ENCODE measurements at regions not wholly inside any gene's neighbourhood (a gene's known extent, or its start where the extent isn't known, plus 50 kb on each side); places are given as distances from the start of the nearest gene placed in this dataset.

GRCh38 chr2:104415284-104415683 is 438.6 kb upstream of the POU3F3 start:
- Histone ChIP-seq H3K27ac (no peak overlapping the region), H3K9me3 (no peaks in the 10 kb centered on the region), H3K36me3 (no peaks in the 10 kb centered on the region), H3K4me1 (no peaks in the 10 kb centered on the region), H3K4me3 (no peak overlapping the region), H3K27me3 (no peaks in the 10 kb centered on the region)
- DNase-seq = no peak
- ATAC-seq (ENCODE audit: low FRiP score in 2 of 2) = no peak
- no peak for TF ChIP-seq POLR2AphosphoS5 (IDR thresholded peaks at IDR 0.05)
- TF ChIP-seq EP300 (IDR thresholded peaks at IDR 0.05) = no peak
- no peak for TF ChIP-seq CTCF (IDR thresholded peaks at IDR 0.05)
- TF ChIP-seq POLR2A (IDR thresholded peaks at IDR 0.05) = no peak
- WGBS, 2 donors = 67 to 68% methylated on average over 6 of the region's 6 CpGs

GRCh38 chr2:104416339-104417000 is 437.4 kb upstream of the POU3F3 start:
- 81 to 84% methylated on average over 18 of the region's 18 CpGs for WGBS, 2 donors
- no peak overlapping the region for H3K27ac ChIP-seq
- no peak overlapping the region for H3K4me3 ChIP-seq
- ATAC-seq (ENCODE audit: low FRiP score in 2 of 2) = no peak
- H3K9me3 ChIP-seq = no peaks in the 10 kb centered on the region
- TF ChIP-seq EP300 (IDR thresholded peaks at IDR 0.05) (no peak), CTCF (IDR thresholded peaks at IDR 0.05) (no peak), POLR2A (IDR thresholded peaks at IDR 0.05) (no peak), POLR2AphosphoS5 (IDR thresholded peaks at IDR 0.05) (no peak)
- DNase-seq = no peak
- H3K27me3 ChIP-seq = no peaks in the 10 kb centered on the region
- no peaks in the 10 kb centered on the region for H3K36me3 ChIP-seq
- no peaks in the 10 kb centered on the region for H3K4me1 ChIP-seq

- no peaks in the 10 kb centered on the region for H3K9me3 ChIP-seq
- no peaks in the 10 kb centered on the region for H3K36me3 ChIP-seq
- no peak for DNase-seq
- TF ChIP-seq CTCF (IDR thresholded peaks at IDR 0.05) (no peak), POLR2A (IDR thresholded peaks at IDR 0.05) (no peak), EP300 (IDR thresholded peaks at IDR 0.05) (no peak), POLR2AphosphoS5 (IDR thresholded peaks at IDR 0.05) (no peak)
- H3K27ac ChIP-seq = no peak overlapping the region
- no peak overlapping the region for H3K4me3 ChIP-seq
- no peaks in the 10 kb centered on the region for H3K4me1 ChIP-seq
- no peaks in the 10 kb centered on the region for H3K27me3 ChIP-seq
- no peak for ATAC-seq (ENCODE audit: low FRiP score in 2 of 2)
- WGBS, 2 donors = 81 to 88% methylated on average over 2 of the region's 2 CpGs
Measured at GRCh38 chr2:104420420-104420819, 433.5 kb upstream of the POU3F3 start.

GRCh38 chr2:104420953-104421352 is 433.0 kb upstream of the POU3F3 start:
- H3K27ac ChIP-seq = no peak overlapping the region
- H3K9me3 ChIP-seq = no peaks in the 10 kb centered on the region
- WGBS, 2 donors = 84 to 93% methylated on average over 3 of the region's 3 CpGs
- ATAC-seq (ENCODE audit: low FRiP score in 2 of 2) (no peak), DNase-seq (no peak)
- no peaks in the 10 kb centered on the region for H3K36me3 ChIP-seq
- TF ChIP-seq POLR2AphosphoS5 (IDR thresholded peaks at IDR 0.05) = no peak
- no peak for TF ChIP-seq EP300 (IDR thresholded peaks at IDR 0.05)
- TF ChIP-seq POLR2A (IDR thresholded peaks at IDR 0.05) = no peak
- no peak for TF ChIP-seq CTCF (IDR thresholded peaks at IDR 0.05)
- H3K27me3 ChIP-seq = no peaks in the 10 kb centered on the region
- H3K4me3 ChIP-seq = no peak overlapping the region
- no peaks in the 10 kb centered on the region for H3K4me1 ChIP-seq

All from upper lobe of left lung (tissue), 6 donors.